Central memory CD8-positive, alpha-beta T cell (primary cell): ENCODE measurements at regions not wholly inside any gene's neighbourhood (a gene's known extent, or its start where the extent isn't known, plus 50 kb on each side); places are given as distances from the start of the nearest gene placed in this dataset.

Source experiments
- ATAC-seq: fragments of 150-1000 bp; cut with Tn5 transposase; replicated peaks from 2 replicates; pipeline ENCODE4 v1.10.0; 2022; ENCODE audit warnings: mild to moderate bottlenecking, moderate FRiP score, moderate number of reproducible peaks; ENCODE audit not compliant: poor library complexity, severe bottlenecking; ENCODE audit errors: extremely low read depth
- DNase-seq, 2 donors: peaks; one replicate each; pipeline ENCODE4 v3.0.0; 2021; ENCODE audit warnings: low spot score in 2 of 2
- H3K27ac Mint-ChIP-seq: one replicate; pipeline ENCODE4 v1.8.0; 2022; ENCODE audit warnings: low read depth, mild to moderate bottlenecking, moderate library complexity, mixed read lengths
- H3K27me3 Mint-ChIP-seq: one replicate; pipeline ENCODE4 v1.8.0; 2022; ENCODE audit warnings: mixed read lengths
- H3K36me3 Mint-ChIP-seq: one replicate; pipeline ENCODE4 v1.8.0; 2022; ENCODE audit warnings: mild to moderate bottlenecking, moderate library complexity, mixed read lengths; ENCODE audit not compliant: insufficient read depth
- H3K4me1 Mint-ChIP-seq: one replicate; pipeline ENCODE4 v1.8.0; 2022; ENCODE audit warnings: mixed read lengths
- H3K4me3 Mint-ChIP-seq: one replicate; pipeline ENCODE4 v1.8.0; 2022; ENCODE audit warnings: mild to moderate bottlenecking, moderate library complexity, mixed read lengths
- H3K9me3 Mint-ChIP-seq: one replicate; pipeline ENCODE4 v1.8.0; 2022; ENCODE audit warnings: mixed read lengths

DNA sequence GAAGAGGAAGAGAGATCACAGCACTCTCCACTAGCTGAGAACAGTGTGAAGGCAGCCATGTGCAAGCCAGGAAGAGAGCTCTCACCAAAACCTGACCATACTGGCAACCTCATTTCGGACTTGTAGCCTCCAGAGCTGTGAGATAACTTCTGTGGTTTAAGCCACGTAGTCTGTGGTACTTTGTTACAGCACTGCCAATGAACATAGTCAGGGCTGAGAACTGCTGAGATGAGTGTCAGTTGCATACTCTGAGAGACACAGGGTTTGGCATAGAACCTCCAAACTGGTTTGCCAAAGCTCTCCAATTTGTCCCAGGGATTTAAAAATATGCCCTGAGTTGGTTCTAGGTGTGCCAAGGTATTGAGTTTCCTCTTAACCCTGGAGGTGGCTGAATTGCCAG lies 218.6 kb downstream of the ATP23 start:
- Mint-ChIP-seq H3K4me3 (no peak overlapping the region), H3K27ac (no peak overlapping the region), H3K36me3 (no peaks in the 10 kb centered on the region), H3K9me3 (no peaks in the 10 kb centered on the region), H3K27me3 (peaks cover 24% of the 10 kb centered on the region), H3K4me1 (no peaks in the 10 kb centered on the region)
- ATAC-seq (no peak), DNase-seq (no peak)

DNA sequence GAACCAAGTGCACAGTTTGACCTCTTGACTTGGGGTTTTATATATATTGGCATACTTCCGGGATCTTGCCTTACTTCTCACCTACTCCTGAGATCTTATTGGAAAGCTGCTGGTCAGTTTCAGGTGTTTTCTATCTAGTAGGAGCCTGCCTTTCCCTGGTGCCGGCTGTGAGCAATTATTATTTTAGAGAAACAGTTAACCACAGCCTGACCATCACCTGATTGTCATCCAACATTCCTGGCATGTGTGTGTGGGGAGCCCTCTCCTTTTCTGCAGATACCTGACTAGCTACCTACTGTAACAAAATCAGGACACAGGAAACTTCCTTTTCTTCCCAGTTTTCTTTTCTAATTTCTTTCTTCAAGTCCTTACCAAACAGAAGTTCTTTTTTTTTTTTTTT lies 220.4 kb downstream of the ATP23 start:
- H3K27me3 Mint-ChIP-seq: peaks cover 34% of the 10 kb centered on the region
- no peaks in the 10 kb centered on the region for H3K4me1 Mint-ChIP-seq
- H3K36me3 Mint-ChIP-seq: no peaks in the 10 kb centered on the region
- H3K9me3 Mint-ChIP-seq: no peaks in the 10 kb centered on the region
- no peak for DNase-seq
- no peak overlapping the region for H3K4me3 Mint-ChIP-seq
- no peak for ATAC-seq
- H3K27ac Mint-ChIP-seq: no peak overlapping the region

DNA sequence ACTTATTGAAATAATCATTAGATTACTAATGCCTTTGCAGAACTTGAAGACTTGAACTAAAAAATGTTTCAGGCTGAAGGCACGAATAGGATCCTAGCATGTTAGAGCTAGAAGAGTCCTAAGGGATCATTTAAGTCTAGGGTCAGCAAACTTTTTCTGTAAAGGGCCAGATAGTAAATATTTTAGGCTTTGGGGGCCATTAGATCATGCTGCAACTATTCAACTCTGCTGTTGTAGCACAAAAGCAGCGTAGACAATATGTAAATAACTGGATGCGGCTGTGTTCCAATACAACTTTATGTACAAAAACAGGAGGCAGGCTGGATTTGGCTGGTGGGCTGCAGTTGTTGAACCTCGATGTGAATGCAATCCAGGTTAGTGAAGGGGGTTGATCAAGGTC lies 221.7 kb downstream of the ATP23 start:
- H3K9me3 Mint-ChIP-seq: no peaks in the 10 kb centered on the region
- H3K27me3 Mint-ChIP-seq: peaks cover 25% of the 10 kb centered on the region
- no peaks in the 10 kb centered on the region for H3K4me1 Mint-ChIP-seq
- DNase-seq (no peak), ATAC-seq (no peak)
- no peak overlapping the region for H3K27ac Mint-ChIP-seq
- no peak overlapping the region for H3K4me3 Mint-ChIP-seq
- H3K36me3 Mint-ChIP-seq: no peaks in the 10 kb centered on the region

DNA sequence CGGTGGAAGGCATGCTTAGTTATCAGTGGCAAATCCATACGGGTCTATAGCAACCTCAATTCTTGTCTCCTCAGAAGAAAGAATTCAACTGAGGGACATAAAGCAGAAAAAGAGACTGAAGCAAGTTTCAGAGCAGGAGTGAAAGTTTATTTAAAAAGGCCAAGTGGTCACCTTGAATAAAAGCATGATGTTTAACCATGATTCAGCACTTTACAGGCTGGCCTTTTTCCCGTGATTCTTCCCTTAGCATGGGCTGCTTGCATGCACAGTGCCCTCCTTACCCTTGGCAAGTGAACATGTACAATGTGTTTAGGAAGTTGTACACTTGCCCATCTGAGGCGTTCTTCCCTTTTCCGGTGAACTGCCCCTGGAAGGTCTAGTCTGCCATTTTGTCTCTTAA lies 225.3 kb downstream of the ATP23 start:
- H3K27ac Mint-ChIP-seq: no peak overlapping the region
- H3K4me1 Mint-ChIP-seq: no peaks in the 10 kb centered on the region
- peaks cover 28% of the 10 kb centered on the region for H3K27me3 Mint-ChIP-seq
- DNase-seq (no peak), ATAC-seq (no peak)
- no peaks in the 10 kb centered on the region for H3K9me3 Mint-ChIP-seq
- no peaks in the 10 kb centered on the region for H3K36me3 Mint-ChIP-seq
- no peak overlapping the region for H3K4me3 Mint-ChIP-seq

DNA sequence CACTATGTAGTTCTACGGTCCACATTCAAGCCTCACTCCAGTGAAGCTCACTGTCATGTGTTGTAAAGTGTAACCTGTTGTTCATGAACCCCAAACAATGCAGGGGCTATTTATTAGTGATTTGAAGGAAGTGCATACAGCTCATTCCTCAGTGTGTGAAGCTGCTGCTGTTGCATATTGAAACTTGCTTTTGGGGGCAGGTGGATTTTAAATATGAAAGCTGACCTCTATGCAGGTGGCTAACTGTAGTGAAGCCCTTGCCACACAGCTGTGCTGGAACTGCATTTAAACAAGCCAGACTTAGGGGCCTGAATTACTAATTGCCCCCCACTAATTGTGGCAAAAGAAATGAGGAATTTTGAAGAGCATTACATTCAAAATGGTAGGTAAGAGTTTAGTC lies 226.3 kb downstream of the ATP23 start:
- H3K4me3 Mint-ChIP-seq: no peak overlapping the region
- H3K4me1 Mint-ChIP-seq: no peaks in the 10 kb centered on the region
- H3K27ac Mint-ChIP-seq: no peak overlapping the region
- peaks cover 33% of the 10 kb centered on the region for H3K27me3 Mint-ChIP-seq
- ATAC-seq: no peak
- no peaks in the 10 kb centered on the region for H3K9me3 Mint-ChIP-seq
- no peaks in the 10 kb centered on the region for H3K36me3 Mint-ChIP-seq
- no peak for DNase-seq

DNA sequence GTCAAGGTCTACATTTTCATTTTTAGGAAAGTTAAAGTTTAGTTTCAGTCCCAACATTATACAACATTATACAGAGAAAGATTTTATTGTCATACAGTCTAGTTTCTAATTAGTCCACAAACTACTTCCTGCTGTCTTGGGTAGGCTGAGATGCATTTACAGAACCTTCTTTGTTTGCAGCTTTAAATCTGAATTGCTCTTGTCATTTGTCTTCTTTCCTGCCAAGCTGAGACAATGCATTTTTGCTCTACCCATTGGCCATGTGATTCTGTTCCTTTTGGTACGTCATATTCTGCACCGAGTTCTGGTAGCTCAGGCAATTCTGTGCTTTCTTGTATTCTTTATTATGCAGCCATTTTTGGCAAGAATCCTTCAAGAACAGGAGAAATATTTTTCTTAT lies 228.5 kb downstream of the ATP23 start:
- no peaks in the 10 kb centered on the region for H3K9me3 Mint-ChIP-seq
- H3K36me3 Mint-ChIP-seq: no peaks in the 10 kb centered on the region
- H3K4me3 Mint-ChIP-seq: no peak overlapping the region
- H3K4me1 Mint-ChIP-seq: no peaks in the 10 kb centered on the region
- ATAC-seq (no peak), DNase-seq (no peak)
- no peak overlapping the region for H3K27ac Mint-ChIP-seq
- peaks cover 50% of the 10 kb centered on the region for H3K27me3 Mint-ChIP-seq

DNA sequence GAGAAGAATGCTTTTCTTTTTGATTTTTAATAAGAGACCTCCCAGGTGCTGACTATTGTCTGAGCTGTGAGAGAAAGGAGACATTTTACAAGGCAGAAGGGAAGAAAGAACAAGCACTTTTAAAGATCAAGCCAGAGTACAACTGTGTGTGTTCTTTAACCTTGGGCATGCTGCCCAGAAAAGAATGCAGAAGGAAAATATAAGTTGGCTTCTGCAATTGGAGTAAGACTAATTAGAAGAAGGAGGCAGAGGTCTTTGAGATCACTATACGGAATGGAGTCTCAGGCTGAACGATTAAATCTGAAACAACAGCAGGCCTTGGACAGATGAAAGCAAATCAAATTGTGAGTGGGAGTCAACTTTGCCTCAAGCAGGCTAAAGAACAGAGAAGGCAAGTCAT lies 230.5 kb downstream of the ATP23 start:
- H3K27me3 Mint-ChIP-seq: peaks cover 45% of the 10 kb centered on the region
- no peak overlapping the region for H3K4me3 Mint-ChIP-seq
- H3K27ac Mint-ChIP-seq: no peak overlapping the region
- no peaks in the 10 kb centered on the region for H3K36me3 Mint-ChIP-seq
- no peak for ATAC-seq
- no peaks in the 10 kb centered on the region for H3K4me1 Mint-ChIP-seq
- no peaks in the 10 kb centered on the region for H3K9me3 Mint-ChIP-seq
- no peak for DNase-seq

DNA sequence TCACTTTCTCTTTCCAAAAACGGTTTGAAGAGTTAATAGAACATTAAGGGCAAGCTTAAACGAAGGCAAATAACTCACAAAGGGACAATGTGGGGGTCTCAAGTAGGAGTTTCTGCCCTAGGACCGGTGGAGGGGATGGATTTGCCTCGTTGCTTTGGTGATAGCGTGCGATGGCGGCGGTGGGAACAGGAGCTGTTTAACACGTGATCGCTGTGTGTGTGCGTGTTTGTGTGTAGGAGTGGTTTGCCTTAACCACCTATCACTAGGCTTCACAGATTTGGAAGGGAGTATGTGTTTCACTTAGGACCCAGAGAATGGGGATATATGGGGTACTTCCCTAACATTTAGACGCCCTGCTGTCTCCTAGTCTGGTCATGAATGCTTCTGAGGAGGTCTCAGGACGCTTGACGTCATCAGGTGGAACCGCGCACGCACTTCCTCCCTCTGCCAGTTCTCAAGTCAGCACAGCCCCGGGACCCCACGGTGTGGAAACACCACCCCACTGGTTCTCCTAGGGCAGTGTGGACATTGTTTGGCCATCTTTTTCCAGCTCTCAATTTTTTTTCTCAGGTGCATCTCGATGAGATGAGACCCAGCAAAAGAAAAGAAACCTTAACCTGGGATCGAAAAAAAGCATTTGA lies 231.2 kb downstream of the ATP23 start:
- DNase-seq: no peak
- Mint-ChIP-seq H3K4me3 (no peak overlapping the region), H3K27me3 (peaks cover 52% of the 10 kb centered on the region), H3K27ac (no peak overlapping the region), H3K4me1 (no peaks in the 10 kb centered on the region), H3K36me3 (no peaks in the 10 kb centered on the region), H3K9me3 (no peaks in the 10 kb centered on the region)
- ATAC-seq: no peak

DNA sequence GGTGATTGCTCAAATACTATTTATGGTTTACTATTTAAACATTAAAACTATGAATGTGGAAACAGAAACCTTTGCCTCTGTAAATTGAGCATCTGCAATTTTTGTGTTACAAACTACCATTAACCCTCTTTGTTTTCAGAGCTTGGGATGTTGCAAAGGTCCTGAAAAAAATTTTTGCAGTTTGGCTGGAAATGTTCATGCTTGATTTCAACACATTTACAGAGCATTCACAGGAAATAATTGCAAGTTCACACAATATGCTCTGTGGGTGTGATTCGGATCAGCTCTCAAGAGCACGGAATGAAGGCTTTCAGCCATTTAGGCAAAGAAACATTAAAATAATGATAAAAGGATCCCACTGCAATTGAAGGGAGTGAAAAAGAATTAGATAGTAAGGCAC lies 232.9 kb downstream of the ATP23 start:
- no peak for ATAC-seq
- no peaks in the 10 kb centered on the region for H3K36me3 Mint-ChIP-seq
- H3K4me1 Mint-ChIP-seq: no peaks in the 10 kb centered on the region
- H3K9me3 Mint-ChIP-seq: no peaks in the 10 kb centered on the region
- peaks cover 63% of the 10 kb centered on the region for H3K27me3 Mint-ChIP-seq
- H3K4me3 Mint-ChIP-seq: no peak overlapping the region
- no peak for DNase-seq
- no peak overlapping the region for H3K27ac Mint-ChIP-seq

DNA sequence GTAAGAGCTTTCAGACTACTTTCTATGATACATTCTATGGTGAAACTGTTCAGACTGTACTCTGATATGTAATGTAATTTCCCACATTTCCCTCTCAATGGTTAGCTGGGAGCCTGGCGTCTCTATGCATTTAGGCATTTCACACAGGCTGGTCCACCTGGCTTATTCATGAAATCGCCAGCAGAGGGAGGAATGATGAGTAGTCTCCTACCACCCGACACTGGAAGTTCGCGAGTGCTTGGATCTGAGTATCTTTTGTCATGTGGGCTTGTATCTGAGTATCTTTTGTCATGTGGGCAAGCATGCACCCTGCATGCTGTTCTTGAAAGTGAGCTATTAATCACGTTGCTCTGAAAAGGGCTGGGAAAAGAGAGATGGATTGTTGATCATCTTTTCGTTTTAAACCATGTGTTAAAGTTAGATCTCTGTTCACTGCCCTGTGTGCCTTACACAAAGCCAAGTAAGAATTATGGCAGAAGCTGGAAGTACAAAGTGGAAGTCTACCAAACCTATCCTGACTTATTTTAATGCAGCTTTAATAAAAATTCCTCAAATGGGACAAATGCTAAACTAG lies 235.0 kb downstream of the ATP23 start:
- ATAC-seq: no peak
- peaks cover 50% of the 10 kb centered on the region for H3K27me3 Mint-ChIP-seq
- H3K4me3 Mint-ChIP-seq: no peak overlapping the region
- no peaks in the 10 kb centered on the region for H3K36me3 Mint-ChIP-seq
- H3K9me3 Mint-ChIP-seq: no peaks in the 10 kb centered on the region
- DNase-seq: no peak
- no peaks in the 10 kb centered on the region for H3K4me1 Mint-ChIP-seq
- no peak overlapping the region for H3K27ac Mint-ChIP-seq

DNA sequence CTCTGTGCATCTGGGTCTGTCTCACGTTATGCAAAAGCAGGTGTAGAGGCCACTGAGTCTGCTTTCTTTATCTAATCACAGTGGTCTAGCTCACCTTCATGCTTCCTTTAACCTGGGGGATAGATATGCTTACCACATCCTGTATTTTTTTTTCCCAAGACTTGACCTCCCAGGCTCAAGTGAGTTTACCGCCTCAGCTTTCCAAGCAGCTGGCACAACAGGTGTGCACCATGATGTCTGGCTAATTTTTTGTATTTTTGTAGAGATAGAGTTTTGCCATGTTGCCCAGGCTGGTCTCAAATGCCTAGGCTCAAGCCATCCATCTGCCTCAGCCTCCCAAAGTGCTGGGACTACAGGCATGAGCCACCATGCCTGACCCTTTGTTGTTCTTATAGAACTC lies 236.0 kb downstream of the ATP23 start:
- Mint-ChIP-seq H3K27me3 (peaks cover 50% of the 10 kb centered on the region), H3K9me3 (no peaks in the 10 kb centered on the region), H3K4me3 (no peak overlapping the region), H3K27ac (no peak overlapping the region), H3K4me1 (no peaks in the 10 kb centered on the region), H3K36me3 (no peaks in the 10 kb centered on the region)
- ATAC-seq (no peak), DNase-seq (no peak)

DNA sequence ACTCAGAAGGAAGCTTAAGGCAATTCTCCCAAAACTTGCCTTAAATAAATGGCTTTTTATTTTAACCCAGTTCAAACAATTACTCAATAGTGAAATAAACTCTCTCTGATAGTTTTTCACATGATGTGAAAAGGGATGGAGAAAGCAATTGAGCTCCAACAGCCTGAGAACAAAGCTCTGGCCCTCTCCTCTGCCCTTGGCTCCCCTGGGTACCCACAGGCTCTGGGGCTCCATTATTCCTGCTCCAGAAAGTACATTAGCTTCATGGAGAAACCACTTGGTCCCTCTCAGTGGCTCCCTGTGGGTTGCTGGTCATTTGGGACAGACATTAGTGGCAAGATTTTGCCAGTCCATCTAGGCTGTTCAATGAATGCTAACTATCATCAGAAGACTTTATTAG lies 242.8 kb downstream of the ATP23 start:
- peaks cover 11% of the 10 kb centered on the region for H3K9me3 Mint-ChIP-seq
- no peak overlapping the region for H3K27ac Mint-ChIP-seq
- H3K4me3 Mint-ChIP-seq: no peak overlapping the region
- no peaks in the 10 kb centered on the region for H3K4me1 Mint-ChIP-seq
- no peaks in the 10 kb centered on the region for H3K36me3 Mint-ChIP-seq
- H3K27me3 Mint-ChIP-seq: peaks cover 9% of the 10 kb centered on the region
- DNase-seq (no peak), ATAC-seq (no peak)

DNA sequence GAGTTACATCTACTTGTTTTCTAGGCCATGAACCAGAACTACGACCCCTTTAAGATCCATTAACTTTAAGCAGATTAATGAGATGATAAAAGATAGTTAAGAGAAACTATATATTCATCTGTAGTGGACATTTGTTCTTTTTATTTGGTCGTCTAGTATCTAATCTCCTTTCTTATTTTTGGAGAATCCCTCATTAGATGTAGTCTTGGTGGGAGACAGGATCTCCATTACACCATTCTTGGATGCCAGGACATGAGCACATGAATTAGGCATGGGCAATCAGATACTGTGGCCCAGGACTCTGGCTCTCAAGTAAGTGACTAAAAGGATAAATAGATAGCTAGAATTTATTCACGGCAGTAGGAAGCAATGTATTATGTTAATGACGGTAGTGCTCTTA lies 245.0 kb downstream of the ATP23 start:
- DNase-seq (no peak), ATAC-seq (no peak)
- no peaks in the 10 kb centered on the region for H3K4me1 Mint-ChIP-seq
- H3K9me3 Mint-ChIP-seq: peaks cover 11% of the 10 kb centered on the region
- no peak overlapping the region for H3K4me3 Mint-ChIP-seq
- H3K27me3 Mint-ChIP-seq: peaks cover 11% of the 10 kb centered on the region
- H3K27ac Mint-ChIP-seq: no peak overlapping the region
- H3K36me3 Mint-ChIP-seq: no peaks in the 10 kb centered on the region
